ENCODE measurements at regions not wholly inside any gene's neighbourhood (a gene's known extent, or its start where the extent isn't known, plus 50 kb on each side); places are given as distances from the start of the nearest gene placed in this dataset.

DNA sequence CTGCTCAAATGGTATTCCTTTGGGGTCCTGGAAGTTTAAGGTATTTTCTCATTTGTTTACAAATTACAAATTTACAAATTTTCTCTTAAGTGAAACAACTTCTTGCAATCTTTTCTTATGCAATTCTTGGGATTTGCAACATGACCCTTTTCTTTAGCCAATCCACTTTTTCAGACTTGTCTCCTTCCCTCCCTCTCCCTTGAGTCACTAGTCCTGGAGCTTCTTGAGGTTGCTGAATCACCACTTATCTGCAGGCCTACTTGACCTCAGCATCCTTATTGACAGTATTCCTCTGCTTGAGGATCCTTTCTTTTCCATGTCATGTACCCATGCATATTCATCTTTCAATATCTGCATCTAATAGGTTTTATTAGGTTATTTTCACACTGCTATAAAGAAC is 302.8 kb upstream of the ADAMTS5 start:
- TF ChIP-seq, protein P1, sequence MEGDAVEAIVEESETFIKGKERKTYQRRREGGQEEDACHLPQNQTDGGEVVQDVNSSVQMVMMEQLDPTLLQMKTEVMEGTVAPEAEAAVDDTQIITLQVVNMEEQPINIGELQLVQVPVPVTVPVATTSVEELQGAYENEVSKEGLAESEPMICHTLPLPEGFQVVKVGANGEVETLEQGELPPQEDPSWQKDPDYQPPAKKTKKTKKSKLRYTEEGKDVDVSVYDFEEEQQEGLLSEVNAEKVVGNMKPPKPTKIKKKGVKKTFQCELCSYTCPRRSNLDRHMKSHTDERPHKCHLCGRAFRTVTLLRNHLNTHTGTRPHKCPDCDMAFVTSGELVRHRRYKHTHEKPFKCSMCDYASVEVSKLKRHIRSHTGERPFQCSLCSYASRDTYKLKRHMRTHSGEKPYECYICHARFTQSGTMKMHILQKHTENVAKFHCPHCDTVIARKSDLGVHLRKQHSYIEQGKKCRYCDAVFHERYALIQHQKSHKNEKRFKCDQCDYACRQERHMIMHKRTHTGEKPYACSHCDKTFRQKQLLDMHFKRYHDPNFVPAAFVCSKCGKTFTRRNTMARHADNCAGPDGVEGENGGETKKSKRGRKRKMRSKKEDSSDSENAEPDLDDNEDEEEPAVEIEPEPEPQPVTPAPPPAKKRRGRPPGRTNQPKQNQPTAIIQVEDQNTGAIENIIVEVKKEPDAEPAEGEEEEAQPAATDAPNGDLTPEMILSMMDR (IDR thresholded peaks at IDR 0.05), result no peak
- TF ChIP-seq POLR2A (IDR thresholded peaks at IDR 0.05) (no peak), POLR2AphosphoS5 (IDR thresholded peaks at IDR 0.05) (no peak)
